GM12874 (cell line): ENCODE measurements at regions not wholly inside any gene's neighbourhood (a gene's known extent, or its start where the extent isn't known, plus 50 kb on each side); places are given as distances from the start of the nearest gene placed in this dataset.

Experiments
- TF ChIP-seq, protein P1 (sequence below): IDR thresholded peaks from 2 replicates; pipeline ENCODE4 v1.5.1; 2011; ENCODE audit warnings: low read depth, mild to moderate bottlenecking, control low read depth, low read length, moderate library complexity; ENCODE audit not compliant: insufficient read depth

DNA sequence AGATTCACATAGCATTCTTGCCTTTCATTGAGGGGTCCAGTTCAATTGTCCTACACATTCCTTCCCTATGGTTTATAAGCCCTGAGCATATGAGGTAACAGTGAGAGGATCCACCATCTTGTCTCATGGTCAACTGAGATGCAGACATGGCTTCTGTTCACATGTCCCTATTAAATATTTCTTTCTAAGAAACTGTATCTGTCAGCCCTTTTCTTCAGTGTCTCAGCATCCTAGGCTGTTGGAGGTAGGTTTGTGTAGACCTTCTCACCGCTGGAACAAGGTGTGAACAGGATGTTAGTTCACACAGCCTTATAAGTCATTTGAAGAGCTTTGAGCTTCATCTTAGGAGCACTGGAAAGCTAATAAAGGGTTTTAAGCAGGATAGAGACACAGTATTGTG lies 110.3 kb upstream of the EDNRB start:
- TF ChIP-seq, protein P1, sequence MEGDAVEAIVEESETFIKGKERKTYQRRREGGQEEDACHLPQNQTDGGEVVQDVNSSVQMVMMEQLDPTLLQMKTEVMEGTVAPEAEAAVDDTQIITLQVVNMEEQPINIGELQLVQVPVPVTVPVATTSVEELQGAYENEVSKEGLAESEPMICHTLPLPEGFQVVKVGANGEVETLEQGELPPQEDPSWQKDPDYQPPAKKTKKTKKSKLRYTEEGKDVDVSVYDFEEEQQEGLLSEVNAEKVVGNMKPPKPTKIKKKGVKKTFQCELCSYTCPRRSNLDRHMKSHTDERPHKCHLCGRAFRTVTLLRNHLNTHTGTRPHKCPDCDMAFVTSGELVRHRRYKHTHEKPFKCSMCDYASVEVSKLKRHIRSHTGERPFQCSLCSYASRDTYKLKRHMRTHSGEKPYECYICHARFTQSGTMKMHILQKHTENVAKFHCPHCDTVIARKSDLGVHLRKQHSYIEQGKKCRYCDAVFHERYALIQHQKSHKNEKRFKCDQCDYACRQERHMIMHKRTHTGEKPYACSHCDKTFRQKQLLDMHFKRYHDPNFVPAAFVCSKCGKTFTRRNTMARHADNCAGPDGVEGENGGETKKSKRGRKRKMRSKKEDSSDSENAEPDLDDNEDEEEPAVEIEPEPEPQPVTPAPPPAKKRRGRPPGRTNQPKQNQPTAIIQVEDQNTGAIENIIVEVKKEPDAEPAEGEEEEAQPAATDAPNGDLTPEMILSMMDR, result no peak

DNA sequence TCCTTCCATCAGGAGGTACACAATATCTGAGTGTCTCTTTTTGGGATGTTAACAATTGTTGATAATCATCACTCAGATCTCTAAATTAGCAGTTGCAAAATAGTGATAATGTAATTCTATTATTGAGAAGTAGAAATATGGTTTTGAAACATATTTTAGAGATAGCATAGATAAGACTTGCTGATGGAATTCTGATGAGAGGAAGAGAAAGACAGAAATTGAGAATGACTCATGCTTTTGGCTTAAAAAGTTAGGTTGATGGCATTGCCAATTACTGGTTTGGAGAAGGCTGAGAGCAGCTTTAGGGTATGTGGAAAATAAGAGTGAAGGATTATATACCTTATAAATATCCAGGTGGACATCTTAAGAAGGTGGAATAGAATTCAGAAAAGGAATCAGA lies 106.4 kb upstream of the EDNRB start:
- TF ChIP-seq, protein P1, result no peak

DNA sequence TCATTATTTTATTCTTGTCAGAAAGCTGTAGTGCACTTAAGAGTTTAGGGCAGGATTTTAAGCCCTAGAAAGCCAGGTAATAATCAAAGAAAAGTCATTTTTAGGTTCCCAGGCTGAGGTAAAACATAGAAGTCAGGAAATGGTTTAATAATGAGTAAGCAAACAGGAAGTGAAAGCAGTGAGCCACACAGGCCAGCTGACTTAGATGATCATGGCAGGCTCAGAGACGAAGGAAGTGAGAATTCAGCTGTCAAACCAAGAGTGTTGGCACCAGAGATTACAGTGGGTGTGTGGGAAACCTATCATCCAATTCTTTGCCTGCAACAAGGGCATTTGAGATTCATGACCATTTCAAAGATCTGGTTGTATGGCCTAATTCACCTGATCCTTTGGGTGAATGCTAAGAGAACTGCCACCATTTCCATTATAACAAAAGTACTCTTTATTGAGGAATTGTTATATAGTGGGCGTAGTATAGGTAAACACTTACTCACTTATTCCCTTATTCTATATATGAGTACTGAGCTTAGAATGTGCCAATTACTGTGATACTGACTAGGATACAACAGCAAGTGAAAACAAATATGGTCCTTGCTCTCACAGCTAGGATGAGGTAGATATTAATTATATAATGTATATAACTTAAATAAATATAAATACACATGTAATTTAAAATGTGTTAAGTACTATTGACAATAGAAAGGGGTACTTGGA lies 103.7 kb upstream of the EDNRB start:
- TF ChIP-seq, protein P1, result no peak

DNA sequence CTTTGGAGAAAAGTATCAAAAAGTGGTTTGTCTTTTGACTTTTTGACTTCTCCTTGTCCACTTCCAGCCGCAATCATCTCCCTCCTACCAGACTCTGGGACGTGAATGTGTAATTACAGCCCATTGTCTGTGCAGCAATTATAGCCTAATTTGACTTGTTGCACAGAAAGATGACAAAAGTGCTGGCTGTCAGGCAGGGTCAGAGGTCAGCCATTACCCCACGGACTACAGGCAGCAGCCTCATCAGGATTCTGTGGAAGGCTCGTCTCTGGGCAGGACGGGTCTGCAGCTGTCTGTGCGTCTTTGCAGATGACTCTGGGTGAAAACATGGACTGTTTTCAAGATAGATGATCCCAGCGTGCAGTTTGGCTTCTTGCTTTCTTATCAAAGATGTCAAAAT lies 102.2 kb upstream of the EDNRB start:
- TF ChIP-seq, protein P1, result no peak

DNA sequence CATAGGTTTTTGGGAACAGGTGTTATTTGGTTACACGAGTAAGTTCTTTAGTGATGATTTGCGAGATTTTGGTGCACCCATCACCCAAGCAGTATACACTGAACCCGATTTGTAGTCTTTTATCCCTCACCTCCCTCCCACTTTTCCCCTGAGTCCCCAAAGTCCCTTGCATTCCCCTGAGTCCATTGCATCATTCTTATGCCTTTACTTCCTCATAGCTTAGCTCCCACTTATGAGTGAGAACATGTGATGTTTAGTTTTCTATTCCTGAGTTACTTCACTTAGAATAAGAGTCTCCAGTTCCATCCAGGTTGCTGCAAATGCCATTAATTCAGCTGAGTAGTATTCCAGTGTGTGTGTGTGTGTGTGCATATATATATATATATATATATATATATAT lies 97.2 kb upstream of the EDNRB start:
- TF ChIP-seq, protein P1, result no peak

DNA sequence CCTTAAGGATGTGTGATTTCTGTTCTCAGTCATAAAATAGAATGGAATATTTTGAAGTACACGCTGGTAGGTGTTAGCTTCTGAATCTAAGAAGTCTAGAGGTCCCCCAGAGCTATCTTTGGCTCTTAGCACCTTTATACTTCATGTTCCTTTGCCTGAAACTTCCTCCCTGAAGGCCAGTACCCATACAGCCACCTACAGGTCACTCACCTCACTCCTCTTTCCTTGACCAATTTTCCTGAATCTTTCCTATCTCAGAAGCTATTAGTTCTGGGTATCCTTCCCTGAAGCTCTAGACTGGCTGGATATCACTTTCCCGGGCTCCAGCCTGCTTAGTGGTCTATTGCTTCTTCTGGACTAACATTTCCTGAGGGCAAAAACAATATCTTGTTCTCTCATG lies 93.4 kb upstream of the EDNRB start:
- TF ChIP-seq, protein P1, result no peak

DNA sequence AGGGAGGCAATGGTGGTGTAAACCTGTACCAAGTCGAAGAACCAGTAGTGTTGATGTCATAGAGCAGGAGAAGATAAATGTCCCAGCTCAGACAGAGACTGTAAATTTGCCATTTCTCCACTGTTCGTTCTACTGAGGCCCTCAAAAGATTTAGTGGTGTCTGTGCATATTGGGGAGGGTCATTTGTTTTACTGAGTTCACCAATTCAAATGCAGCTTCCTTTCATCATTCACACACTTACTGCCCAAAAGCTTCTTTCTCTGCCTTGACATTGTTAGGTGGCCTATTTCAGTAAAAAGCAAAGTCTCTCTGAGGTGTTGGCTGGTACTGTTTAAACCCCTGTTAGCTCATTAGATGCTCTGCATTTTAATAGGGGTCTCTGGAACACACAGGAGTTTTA lies 86.2 kb upstream of the EDNRB start:
- TF ChIP-seq, protein P1, result no peak
